Esophagus muscularis mucosa (tissue), 4 donors: ENCODE measurements at regions not wholly inside any gene's neighbourhood (a gene's known extent, or its start where the extent isn't known, plus 50 kb on each side); places are given as distances from the start of the nearest gene placed in this dataset.

ENCODE experiments used
- DNase-seq: peaks from one replicate; pipeline ENCODE4 v3.0.0-alpha.2; 2017; ENCODE audit errors: extremely low spot score
- H3K27ac ChIP-seq, 4 donors: fragments of 200-600 bp; sonication (generic); replicated peaks in 1 of 4; 1 replicate in 3 of 4; 2 replicates in 1 of 4; pipeline ENCODE4 v1.5.1; 2016 to 2019; ENCODE audit warnings: mild to moderate bottlenecking in 1 of 4
- H3K27me3 ChIP-seq, 4 donors: fragments of 200-600 bp; sonication (generic); one replicate each; pipeline versions ENCODE4 v1.5.1 to v1.6.0; 2016 to 2019
- H3K36me3 ChIP-seq, 4 donors: fragments of 200-600 bp; sonication (generic); one replicate each; pipeline ENCODE4 v1.5.1; 2016 to 2019
- H3K4me1 ChIP-seq, 4 donors: fragments of 200-600 bp; sonication (generic); one replicate each; pipeline ENCODE4 v1.5.1; 2016 to 2019
- H3K4me3 ChIP-seq, 4 donors: fragments of 200-600 bp; sonication (generic); 1 replicate in 2 of 4; 2 replicates in 2 of 4; pipeline ENCODE4 v1.5.1; 2016 to 2019; ENCODE audit warnings: mild to moderate bottlenecking in 4 of 4, moderate library complexity in 1 of 4
- H3K9me3 ChIP-seq, 4 donors: fragments of 200-600 bp; sonication (generic); 1 replicate in 3 of 4; 2 replicates in 1 of 4; pipeline ENCODE4 v1.5.1; 2016 to 2019
- CTCF ChIP-seq, 3 experiments: fragments of 200-600 bp in 2 of 3; fragments of 450-650 bp in 1 of 3; sonication (generic) in 2 of 3; IDR thresholded peaks; one replicate each; pipeline ENCODE4 v1.5.1; 2017 to 2019; ENCODE audit warnings: antibody characterized with exemption in 3 of 3, mild to moderate bottlenecking in 2 of 3, moderate library complexity in 1 of 3
- EP300 ChIP-seq: sonication (generic); formaldehyde crosslinking; IDR thresholded peaks from one replicate; pipeline ENCODE4 v1.6.1; 2017; ENCODE audit warnings: antibody characterized with exemption
- POLR2A ChIP-seq: fragments of 450-650 bp; IDR thresholded peaks from one replicate; pipeline ENCODE4 v1.6.1; 2017; ENCODE audit warnings: antibody characterized with exemption, moderate library complexity, mild to moderate bottlenecking, low read depth
- POLR2AphosphoS5 ChIP-seq, 2 donors: sonication (generic); formaldehyde crosslinking; IDR thresholded peaks; one replicate each; pipeline ENCODE4 v1.6.1; 2017; ENCODE audit warnings: antibody characterized with exemption in 2 of 2
- WGBS: methylation state at CpG from one replicate; pipeline ENCODE4 v1.1.5; 2018; 5-methylcytosine and 5-hydroxymethylcytosine counted together
- intact Hi-C: fragments of 100-400 bp; cut with DNase I; formaldehyde crosslinking; loops from one replicate; pipeline ENCODE4 v1.15.1; 2023

DNA sequence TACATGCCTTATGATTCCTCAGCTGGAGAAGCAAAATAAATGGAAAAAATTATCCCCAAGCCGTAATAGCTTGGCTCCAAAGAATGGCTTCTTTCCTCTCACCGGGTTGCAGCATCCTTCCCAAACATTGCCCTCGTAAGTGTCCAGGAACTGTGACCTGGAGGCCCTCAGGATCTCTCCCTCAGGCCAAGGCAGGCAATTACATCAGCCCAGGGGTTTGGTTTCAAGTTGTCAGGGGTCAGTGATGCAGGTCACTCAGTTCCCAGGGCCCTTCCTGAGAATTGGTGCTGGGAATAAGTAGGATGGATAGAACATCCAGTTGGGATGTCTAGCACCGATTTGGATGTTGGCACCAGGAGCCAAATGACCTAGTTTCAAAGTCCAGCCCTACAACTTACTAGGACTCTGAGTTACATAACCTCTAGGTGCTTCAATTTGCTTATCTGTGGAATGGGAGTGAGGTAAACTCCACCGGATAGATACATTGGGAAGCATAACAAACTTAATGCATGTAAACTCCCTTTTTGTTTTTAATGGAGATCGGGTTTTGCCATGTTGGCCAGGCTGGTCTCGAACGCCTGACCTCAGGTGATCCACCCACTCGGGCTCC lies 133.5 kb upstream of the DAP start:
- peaks cover 0 to 4% (median 0%) of the 10 kb centered on the region in 4 donors for H3K9me3 ChIP-seq
- TF ChIP-seq POLR2AphosphoS5 (IDR thresholded peaks at IDR 0.05) (no peak), POLR2A (no peak), EP300 (no peak), CTCF (IDR thresholded peaks at IDR 0.05) (no peak)
- no peak overlapping the region for H3K4me3 ChIP-seq
- H3K27me3 ChIP-seq, result no peaks in the 10 kb centered on the region
- DNase-seq, result no peak
- H3K36me3 ChIP-seq, result no peaks in the 10 kb centered on the region
- no peaks in the 10 kb centered on the region for H3K4me1 ChIP-seq
- WGBS, result 76% methylated on average over 9 of the region's 9 CpGs
- intact Hi-C loops, result no loop called here
- no peak overlapping the region for H3K27ac ChIP-seq

- WGBS, result 95% methylated on average over 4 of the region's 4 CpGs
Observed at GRCh38 chr5:10892911-10893215, 131.8 kb upstream of the DAP start.

DNA sequence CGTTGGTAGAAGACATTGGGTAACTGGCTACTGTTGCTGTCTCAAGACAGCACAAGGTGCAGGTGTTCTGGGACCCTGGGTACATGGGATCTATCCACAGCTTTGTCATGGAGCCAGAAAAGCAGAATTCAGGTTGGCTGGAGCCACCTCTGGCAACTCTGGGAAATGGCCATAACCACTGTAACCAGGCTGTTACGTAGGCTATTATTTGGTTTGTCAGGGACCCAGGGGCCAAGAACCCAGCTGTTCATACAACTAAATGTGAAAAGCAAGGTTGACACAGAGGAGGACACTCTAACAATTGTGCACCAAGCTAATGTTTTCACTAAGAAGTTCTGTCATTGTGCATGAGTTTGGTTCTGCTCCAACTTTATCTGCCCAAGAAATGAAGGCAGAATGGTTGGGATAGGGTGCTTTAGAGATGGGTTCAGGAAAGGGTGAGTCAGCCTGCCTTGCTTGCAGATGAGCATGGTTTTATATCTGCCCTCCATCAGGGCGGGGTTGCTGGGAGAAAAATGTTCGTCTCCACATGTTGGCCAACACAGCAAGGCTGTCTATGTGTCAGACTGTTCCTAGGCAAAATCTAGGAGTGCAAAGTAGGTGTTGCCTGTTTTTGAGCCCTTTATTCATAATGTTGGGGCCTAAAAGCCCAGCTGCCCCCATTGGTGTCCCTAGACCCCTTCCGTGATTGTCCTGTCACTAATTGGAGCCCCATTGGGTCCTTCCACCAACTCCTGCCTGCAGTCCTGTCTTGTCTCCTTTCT lies 131.3 kb upstream of the DAP start:
- H3K27me3 ChIP-seq, result no peaks in the 10 kb centered on the region
- TF ChIP-seq POLR2AphosphoS5 (IDR thresholded peaks at IDR 0.05) (no peak), EP300 (no peak), CTCF (IDR thresholded peaks at IDR 0.05) (no peak), POLR2A (no peak)
- H3K4me3 ChIP-seq, result no peak overlapping the region
- H3K9me3 ChIP-seq, result peaks cover 0 to 4% (median 0%) of the 10 kb centered on the region in 4 donors
- no peak overlapping the region for H3K27ac ChIP-seq
- no peak for DNase-seq
- intact Hi-C loops, result no loop called here
- 74% methylated on average over 5 of the region's 5 CpGs for WGBS
- H3K36me3 ChIP-seq, result no peaks in the 10 kb centered on the region
- no peaks in the 10 kb centered on the region for H3K4me1 ChIP-seq

More at GRCh38 chr5:10892911-10893215, 131.8 kb upstream of the DAP start:
- no peaks in the 10 kb centered on the region for H3K36me3 ChIP-seq
- intact Hi-C loops, result no loop called here
- no peaks in the 10 kb centered on the region for H3K27me3 ChIP-seq
- peaks cover 0 to 4% (median 0%) of the 10 kb centered on the region in 4 donors for H3K9me3 ChIP-seq
- no peaks in the 10 kb centered on the region for H3K4me1 ChIP-seq
- H3K4me3 ChIP-seq, result no peak overlapping the region
- TF ChIP-seq POLR2A (no peak), POLR2AphosphoS5 (IDR thresholded peaks at IDR 0.05) (no peak), CTCF (IDR thresholded peaks at IDR 0.05) (no peak), EP300 (no peak)
- H3K27ac ChIP-seq, result no peak overlapping the region
- DNase-seq, result no peak

GRCh38 chr5:10891193-10891592 lies 130.2 kb upstream of the DAP start:
- Histone ChIP-seq H3K4me3 (no peak overlapping the region), H3K27me3 (no peaks in the 10 kb centered on the region), H3K9me3 (peaks cover 0 to 4% (median 0%) of the 10 kb centered on the region in 4 donors), H3K4me1 (no peaks in the 10 kb centered on the region), H3K27ac (no peak overlapping the region), H3K36me3 (no peaks in the 10 kb centered on the region)
- intact Hi-C loops, result no loop called here
- TF ChIP-seq EP300, result no peak
- TF ChIP-seq POLR2AphosphoS5 (IDR thresholded peaks at IDR 0.05), result no peak
- no peak for TF ChIP-seq POLR2A
- no peak for TF ChIP-seq CTCF (IDR thresholded peaks at IDR 0.05)
- 73% methylated on average over 1 of the region's 1 CpG for WGBS
- no peak for DNase-seq
